ENCODE measurements at regions not wholly inside any gene's neighbourhood (a gene's known extent, or its start where the extent isn't known, plus 50 kb on each side); places are given as distances from the start of the nearest gene placed in this dataset.

- no peak overlapping the region for H3K9ac ChIP-seq (ENCODE audit: low read length)
- H3K9me2 ChIP-seq (replicated peaks; ENCODE audit: insufficient read depth, low read length) = no peaks in the 10 kb centered on the region
- TF ChIP-seq CTCF (IDR thresholded peaks at IDR 0.05; ENCODE audit: insufficient read depth, low read length, poor library complexity, severe bottlenecking) = no peak
- no peak for TF ChIP-seq EZH2phosphoT487 (conservative IDR thresholded peaks at IDR 0.05; ENCODE audit: low read length)
- no peaks in the 10 kb centered on the region for H3K79me2 ChIP-seq (ENCODE audit: insufficient read depth, low read length)
- H3K36me3 ChIP-seq (ENCODE audit: low read length) = no peaks in the 10 kb centered on the region
- no peak overlapping the region for H2AFZ ChIP-seq (ENCODE audit: low read depth, low read length, severe bottlenecking)
- H3K4me3 ChIP-seq (ENCODE audit: insufficient read depth, low read length, poor library complexity, severe bottlenecking) = no peak overlapping the region
- H3K4me2 ChIP-seq (ENCODE audit: low read depth, low read length, poor library complexity, severe bottlenecking) = no peak overlapping the region
- H4K20me1 ChIP-seq (ENCODE audit: low read depth, low read length) = no peaks in the 10 kb centered on the region
- H3K27me3 ChIP-seq (ENCODE audit: low read length) = no peaks in the 10 kb centered on the region
- no peak overlapping the region for H3K27ac ChIP-seq (ENCODE audit: low read depth, low read length)
- H3F3A ChIP-seq (ENCODE audit: insufficient read depth) = no peaks in the 10 kb centered on the region
- no peaks in the 10 kb centered on the region for H3K9me3 ChIP-seq (ENCODE audit: insufficient read depth, low read length)
These were observed 97.8 kb upstream of the PCED1B start for GRCh38 chr12:46981622-46982021.

DNA sequence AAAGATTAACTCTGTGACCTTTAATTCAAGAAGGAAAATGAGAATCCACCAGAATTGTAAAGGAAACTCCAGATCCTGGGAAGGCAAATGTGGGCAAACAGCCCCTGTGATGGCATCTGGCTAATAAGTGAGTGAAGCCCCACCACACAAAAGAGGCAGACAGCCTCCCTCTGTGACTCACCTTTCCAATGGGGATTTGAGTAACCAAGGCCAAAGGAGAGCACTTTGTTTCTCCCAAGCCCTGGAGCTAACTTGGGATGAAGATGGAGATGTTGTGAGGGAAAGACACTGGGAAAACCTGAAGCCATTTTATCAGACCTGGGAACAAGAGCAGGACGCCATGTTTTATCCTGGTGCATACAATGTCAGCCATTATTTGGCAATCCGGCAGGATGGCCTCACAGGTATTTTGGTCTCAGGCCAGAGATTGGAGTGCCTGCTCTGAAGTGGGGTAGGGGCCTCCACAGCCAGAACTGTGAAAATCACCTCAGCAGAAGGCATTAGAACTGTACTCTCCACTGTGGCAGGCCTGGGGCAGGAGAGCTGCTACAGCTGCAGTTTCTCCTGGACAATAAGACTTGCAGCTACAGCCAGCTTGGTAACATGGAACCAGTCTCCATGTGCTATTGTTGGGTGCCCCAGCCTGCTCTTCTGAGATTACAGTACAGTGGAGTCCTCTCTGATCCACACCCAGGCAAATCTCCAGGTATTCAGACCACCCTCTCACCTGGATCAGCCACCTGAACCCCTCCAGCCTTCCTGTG is 96.6 kb upstream of the PCED1B start:
- H3K36me3 ChIP-seq (ENCODE audit: low read length) = no peaks in the 10 kb centered on the region
- H2AFZ ChIP-seq (ENCODE audit: low read depth, low read length, severe bottlenecking) = no peak overlapping the region
- no peak overlapping the region for H3K4me3 ChIP-seq (ENCODE audit: insufficient read depth, low read length, poor library complexity, severe bottlenecking)
- no peaks in the 10 kb centered on the region for H3F3A ChIP-seq (ENCODE audit: insufficient read depth)
- TF ChIP-seq CTCF (IDR thresholded peaks at IDR 0.05; ENCODE audit: insufficient read depth, low read length, poor library complexity, severe bottlenecking) (no peak), EZH2phosphoT487 (conservative IDR thresholded peaks at IDR 0.05; ENCODE audit: low read length) (no peak)
- H3K4me2 ChIP-seq (ENCODE audit: low read depth, low read length, poor library complexity, severe bottlenecking) = no peak overlapping the region
- no peaks in the 10 kb centered on the region for H4K20me1 ChIP-seq (ENCODE audit: low read depth, low read length)
- H3K79me2 ChIP-seq (ENCODE audit: insufficient read depth, low read length) = no peaks in the 10 kb centered on the region
- H3K9me3 ChIP-seq (ENCODE audit: insufficient read depth, low read length) = no peaks in the 10 kb centered on the region
- no peaks in the 10 kb centered on the region for H3K9me2 ChIP-seq (replicated peaks; ENCODE audit: insufficient read depth, low read length)
- no peaks in the 10 kb centered on the region for H3K27me3 ChIP-seq (ENCODE audit: low read length)
- no peak overlapping the region for H3K27ac ChIP-seq (ENCODE audit: low read depth, low read length)
- H3K9ac ChIP-seq (ENCODE audit: low read length) = no peak overlapping the region

DNA sequence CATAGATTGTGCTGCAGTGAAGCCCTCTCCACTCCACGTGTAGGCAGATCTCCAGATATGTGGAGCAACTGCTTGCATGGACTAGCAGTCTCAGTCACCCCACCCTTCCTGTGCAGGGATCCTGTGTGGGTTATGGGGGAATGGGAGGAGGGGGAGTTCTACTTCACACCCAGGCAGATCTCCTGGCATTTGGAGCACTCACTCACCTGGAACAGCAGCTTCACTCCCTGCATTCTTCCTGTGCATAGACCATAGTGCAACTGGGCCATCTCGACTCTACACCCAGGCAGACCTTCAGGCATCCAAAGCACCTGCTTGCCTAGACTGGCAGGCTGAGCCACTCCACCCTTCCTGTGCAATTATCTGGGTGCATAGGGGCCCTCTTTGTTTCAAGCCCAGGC is 96.0 kb upstream of the PCED1B start:
- H3K36me3 ChIP-seq (ENCODE audit: low read length) = no peaks in the 10 kb centered on the region
- TF ChIP-seq EZH2phosphoT487 (conservative IDR thresholded peaks at IDR 0.05; ENCODE audit: low read length) = no peak
- TF ChIP-seq CTCF (IDR thresholded peaks at IDR 0.05; ENCODE audit: insufficient read depth, low read length, poor library complexity, severe bottlenecking) = no peak
- no peaks in the 10 kb centered on the region for H3K9me2 ChIP-seq (replicated peaks; ENCODE audit: insufficient read depth, low read length)
- no peak overlapping the region for H3K4me2 ChIP-seq (ENCODE audit: low read depth, low read length, poor library complexity, severe bottlenecking)
- no peaks in the 10 kb centered on the region for H3K9me3 ChIP-seq (ENCODE audit: insufficient read depth, low read length)
- no peaks in the 10 kb centered on the region for H3F3A ChIP-seq (ENCODE audit: insufficient read depth)
- no peak overlapping the region for H3K4me3 ChIP-seq (ENCODE audit: insufficient read depth, low read length, poor library complexity, severe bottlenecking)
- no peak overlapping the region for H3K27ac ChIP-seq (ENCODE audit: low read depth, low read length)
- no peaks in the 10 kb centered on the region for H4K20me1 ChIP-seq (ENCODE audit: low read depth, low read length)
- H2AFZ ChIP-seq (ENCODE audit: low read depth, low read length, severe bottlenecking) = no peak overlapping the region
- no peaks in the 10 kb centered on the region for H3K27me3 ChIP-seq (ENCODE audit: low read length)
- H3K9ac ChIP-seq (ENCODE audit: low read length) = no peak overlapping the region
- no peaks in the 10 kb centered on the region for H3K79me2 ChIP-seq (ENCODE audit: insufficient read depth, low read length)

Data from SU-DHL-6 (cell line).